ENCODE measurements at regions not wholly inside any gene's neighbourhood (a gene's known extent, or its start where the extent isn't known, plus 50 kb on each side); places are given as distances from the start of the nearest gene placed in this dataset.

- DNase-seq (ENCODE audit: low spot score) = no peak
These were observed 233.4 kb downstream of the MTX2 start for GRCh38 chr2:176502619-176503018.

GRCh38 chr2:176503776-176504175 is 234.5 kb downstream of the MTX2 start:
- no peak for DNase-seq (ENCODE audit: low spot score)

- no peak for DNase-seq (ENCODE audit: low spot score)
These were observed 235.2 kb downstream of the MTX2 start for GRCh38 chr2:176504440-176504839.

GRCh38 chr2:176507786-176508185 is 238.5 kb downstream of the MTX2 start:
- DNase-seq (ENCODE audit: low spot score) = no peak

- DNase-seq (ENCODE audit: low spot score) = no peak
These were observed 239.1 kb downstream of the MTX2 start for GRCh38 chr2:176508374-176508773.

GRCh38 chr2:176508984-176509740 is 239.9 kb downstream of the MTX2 start:
- no peak for DNase-seq (ENCODE audit: low spot score)

GRCh38 chr2:176514276-176514675 is 245.0 kb downstream of the MTX2 start:
- no peak for DNase-seq (ENCODE audit: low spot score)

GRCh38 chr2:176514805-176515500 is 245.7 kb downstream of the MTX2 start:
- DNase-seq (ENCODE audit: low spot score) = no peak

- no peak for DNase-seq (ENCODE audit: low spot score)
These were observed 246.9 kb downstream of the MTX2 start for GRCh38 chr2:176516051-176516602.

GRCh38 chr2:176518823-176519222 is 249.6 kb downstream of the MTX2 start:
- DNase-seq (ENCODE audit: low spot score) = no peak

- no peak for DNase-seq (ENCODE audit: low spot score)
These were observed 252.8 kb downstream of the MTX2 start for GRCh38 chr2:176521878-176522670.

GRCh38 chr2:176525086-176525485 is 255.8 kb downstream of the MTX2 start:
- no peak for DNase-seq (ENCODE audit: low spot score)

GRCh38 chr2:176526995-176527901 is 258.0 kb downstream of the MTX2 start:
- DNase-seq (ENCODE audit: low spot score) = no peak

GRCh38 chr2:176531608-176532007 is 262.4 kb downstream of the MTX2 start:
- DNase-seq (ENCODE audit: low spot score) = no peak

GRCh38 chr2:176533505-176534193 is 264.4 kb downstream of the MTX2 start:
- no peak for DNase-seq (ENCODE audit: low spot score)

GRCh38 chr2:176534798-176535466 is 265.7 kb downstream of the MTX2 start:
- no peak for DNase-seq (ENCODE audit: low spot score)

- no peak for DNase-seq (ENCODE audit: low spot score)
These were observed 266.3 kb downstream of the MTX2 start for GRCh38 chr2:176535467-176536113.

- DNase-seq (ENCODE audit: low spot score) = no peak
These were observed 267.3 kb downstream of the MTX2 start for GRCh38 chr2:176536439-176537133.

- no peak for DNase-seq (ENCODE audit: low spot score)
These were observed 268.7 kb downstream of the MTX2 start for GRCh38 chr2:176537932-176538331.

All from ureter (tissue), 1 donor.